SJSA1 (cell line): ENCODE measurements at regions not wholly inside any gene's neighbourhood (a gene's known extent, or its start where the extent isn't known, plus 50 kb on each side); places are given as distances from the start of the nearest gene placed in this dataset.

Source experiments
- DNase-seq, 2 experiments: peaks; one replicate each; pipeline ENCODE4 v3.0.0-alpha.2; 2015 to 2020; ENCODE audit warnings: low spot score in 2 of 2, low read depth in 1 of 2
- H3K27ac ChIP-seq: fragments of 250-450 bp; sonication (Bioruptor Pico); 2 replicates; pipeline ENCODE4 v1.5.1; 2020; ENCODE audit warnings: mild to moderate bottlenecking, moderate library complexity
- H3K27me3 ChIP-seq: fragments of 250-450 bp; sonication (Bioruptor Pico); replicated peaks from 2 replicates; pipeline ENCODE4 v1.5.1; 2020; ENCODE audit warnings: mild to moderate bottlenecking, moderate library complexity
- H3K36me3 ChIP-seq: fragments of 250-450 bp; sonication (Bioruptor Pico); 2 replicates; pipeline ENCODE4 v1.5.1; 2020; ENCODE audit warnings: mild to moderate bottlenecking
- H3K4me1 ChIP-seq: fragments of 250-450 bp; sonication (Bioruptor Pico); replicated peaks from 2 replicates; pipeline ENCODE4 v1.6.1; 2021; ENCODE audit warnings: mild to moderate bottlenecking
- H3K4me3 ChIP-seq: fragments of 250-450 bp; sonication (Bioruptor Pico); 2 replicates; pipeline ENCODE4 v1.5.1; 2020; ENCODE audit warnings: mild to moderate bottlenecking
- H3K9me3 ChIP-seq: fragments of 250-450 bp; sonication (Bioruptor Pico); replicated peaks from 2 replicates; pipeline ENCODE4 v1.5.1; 2020; ENCODE audit warnings: mild to moderate bottlenecking

GRCh38 chr4:154958121-154958520 lies 177.0 kb downstream of the RBM46 start:
- Histone ChIP-seq H3K36me3 (no peaks in the 10 kb centered on the region), H3K4me3 (no peak overlapping the region), H3K9me3 (no peaks in the 10 kb centered on the region), H3K27me3 (no peaks in the 10 kb centered on the region), H3K4me1 (no peaks in the 10 kb centered on the region), H3K27ac (no peak overlapping the region)
- DNase-seq: no peak

- DNase-seq: no peak
- Histone ChIP-seq H3K27me3 (no peaks in the 10 kb centered on the region), H3K4me3 (no peak overlapping the region), H3K27ac (no peak overlapping the region), H3K9me3 (no peaks in the 10 kb centered on the region), H3K36me3 (no peaks in the 10 kb centered on the region), H3K4me1 (no peaks in the 10 kb centered on the region)
Observed at GRCh38 chr4:154958621-154959358, 177.7 kb downstream of the RBM46 start.

DNA sequence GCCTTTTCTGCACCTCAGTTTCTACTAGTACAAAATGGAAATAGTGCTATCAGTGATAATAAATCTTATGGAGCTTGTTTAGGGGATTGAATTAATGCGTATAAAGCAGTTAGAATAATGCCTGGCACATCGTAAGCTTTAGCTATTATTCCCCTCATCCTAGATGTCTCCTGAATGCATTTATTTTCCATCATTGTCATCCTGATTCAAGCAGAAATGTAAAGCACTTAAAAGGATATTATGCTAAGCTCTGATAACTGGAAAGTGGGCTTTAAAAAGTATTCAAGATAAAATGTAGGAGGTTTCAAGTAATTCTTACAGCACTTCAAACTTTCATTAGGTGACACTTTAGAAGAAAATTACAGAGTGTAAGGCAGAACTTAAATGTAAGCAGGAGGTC lies 178.7 kb downstream of the RBM46 start:
- Histone ChIP-seq H3K27ac (no peak overlapping the region), H3K4me1 (no peaks in the 10 kb centered on the region), H3K9me3 (no peaks in the 10 kb centered on the region), H3K27me3 (no peaks in the 10 kb centered on the region), H3K36me3 (no peaks in the 10 kb centered on the region), H3K4me3 (no peak overlapping the region)
- DNase-seq: no peak

- Histone ChIP-seq H3K27ac (no peak overlapping the region), H3K4me1 (no peaks in the 10 kb centered on the region), H3K36me3 (no peaks in the 10 kb centered on the region), H3K4me3 (no peak overlapping the region), H3K9me3 (no peaks in the 10 kb centered on the region), H3K27me3 (no peaks in the 10 kb centered on the region)
- no peak for DNase-seq
Observed at GRCh38 chr4:154960476-154960875, 179.4 kb downstream of the RBM46 start.

- H3K9me3 ChIP-seq: no peaks in the 10 kb centered on the region
- H3K27me3 ChIP-seq: no peaks in the 10 kb centered on the region
- no peaks in the 10 kb centered on the region for H3K4me1 ChIP-seq
- H3K4me3 ChIP-seq: no peak overlapping the region
- no peak for DNase-seq
- H3K36me3 ChIP-seq: no peaks in the 10 kb centered on the region
- no peak overlapping the region for H3K27ac ChIP-seq
Observed at GRCh38 chr4:154961263-154961662, 180.2 kb downstream of the RBM46 start.

DNA sequence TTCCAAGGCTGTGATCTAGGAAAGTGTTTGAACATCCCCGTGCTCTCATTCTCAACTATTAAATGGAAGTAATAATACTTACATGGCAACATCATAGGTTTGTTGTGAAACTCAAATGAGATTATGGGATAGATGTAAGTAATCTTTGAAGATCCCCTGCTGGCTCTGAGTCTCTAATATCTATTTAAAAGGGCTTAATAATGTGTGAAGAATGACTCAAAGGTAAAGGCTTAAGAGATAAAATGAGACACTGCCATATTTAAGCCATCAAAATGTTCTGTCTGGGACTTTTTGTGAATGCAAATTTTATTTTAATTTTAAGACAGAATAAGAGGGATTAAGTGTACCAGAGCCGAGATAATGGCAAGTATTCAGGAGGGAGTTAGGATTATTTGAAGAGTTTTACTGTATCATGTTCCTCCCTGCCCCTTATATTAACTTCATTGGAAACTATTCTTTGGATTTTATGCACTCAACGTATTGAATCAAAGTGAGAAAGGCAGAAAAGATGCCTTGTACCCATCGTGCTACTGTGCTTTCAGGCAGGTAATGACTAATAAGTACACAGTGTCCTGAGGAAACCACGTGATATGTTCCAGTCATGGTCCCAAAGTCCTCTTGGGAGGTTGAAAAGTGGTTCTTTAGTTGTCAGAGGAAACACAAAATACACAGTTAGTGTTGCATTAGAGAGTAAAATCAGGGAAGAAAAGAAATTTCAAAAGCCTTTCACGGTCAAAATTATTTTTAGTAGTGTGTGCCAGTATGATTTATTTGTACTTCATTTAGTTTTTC lies 192.4 kb downstream of the RBM46 start:
- H3K4me1 ChIP-seq: no peaks in the 10 kb centered on the region
- H3K27ac ChIP-seq: no peak overlapping the region
- no peaks in the 10 kb centered on the region for H3K27me3 ChIP-seq
- DNase-seq: no peak
- no peaks in the 10 kb centered on the region for H3K36me3 ChIP-seq
- H3K4me3 ChIP-seq: no peak overlapping the region
- H3K9me3 ChIP-seq: no peaks in the 10 kb centered on the region

GRCh38 chr4:154977228-154977627 lies 196.2 kb downstream of the RBM46 start:
- Histone ChIP-seq H3K4me1 (no peaks in the 10 kb centered on the region), H3K27ac (no peak overlapping the region), H3K36me3 (no peaks in the 10 kb centered on the region), H3K27me3 (no peaks in the 10 kb centered on the region), H3K9me3 (no peaks in the 10 kb centered on the region), H3K4me3 (no peak overlapping the region)
- DNase-seq: no peak

DNA sequence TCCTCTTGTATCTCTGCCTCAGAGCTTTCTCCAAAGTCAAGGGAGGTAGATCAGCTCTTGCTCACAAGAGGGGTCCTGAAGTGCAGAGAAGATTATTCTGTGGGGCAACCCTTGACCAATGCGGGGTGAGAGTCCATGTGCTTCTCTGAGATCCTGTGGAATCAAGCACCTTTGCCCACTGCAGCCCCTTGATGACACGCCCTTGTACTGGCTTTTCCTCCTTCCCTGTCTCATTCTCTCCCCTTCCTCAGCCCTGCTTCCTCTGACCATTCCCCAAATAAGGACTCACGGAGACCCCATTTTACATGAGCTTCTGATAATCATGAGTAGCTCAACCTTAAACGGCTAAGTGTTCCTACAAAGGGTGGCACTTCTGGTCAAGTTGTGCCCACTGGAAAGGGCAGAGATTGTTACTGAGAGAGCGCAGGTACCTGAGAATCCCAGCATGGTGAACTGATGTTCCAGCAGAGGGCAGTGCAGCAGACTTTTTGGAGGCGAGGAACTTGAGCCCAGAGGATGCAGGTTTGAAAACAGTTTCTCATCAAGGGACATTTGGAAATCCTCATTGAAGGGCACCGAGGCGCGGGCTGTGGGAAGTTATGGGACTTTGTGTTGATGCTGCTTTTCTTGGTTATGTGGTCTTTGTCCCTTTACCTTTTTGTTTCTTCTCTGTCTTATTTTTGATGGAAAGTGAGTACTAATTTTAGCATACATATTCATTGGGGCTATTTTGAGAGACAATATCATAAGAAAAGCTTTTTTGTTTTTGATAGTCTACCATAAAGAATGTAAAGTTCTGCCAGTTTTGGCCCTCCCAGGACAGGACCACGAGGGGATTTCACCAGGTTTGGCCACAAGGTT lies 201.3 kb downstream of the RBM46 start:
- Histone ChIP-seq H3K4me1 (no peaks in the 10 kb centered on the region), H3K9me3 (no peaks in the 10 kb centered on the region), H3K4me3 (no peak overlapping the region), H3K27me3 (no peaks in the 10 kb centered on the region; the same call in 1 of the 2 replicates), H3K27ac (no peak overlapping the region), H3K36me3 (no peaks in the 10 kb centered on the region)
- DNase-seq: peak; percentile 9 to 43

GRCh38 chr4:154983714-154984113 lies 202.6 kb downstream of the RBM46 start:
- DNase-seq: no peak
- H3K27me3 ChIP-seq: no peaks in the 10 kb centered on the region; the same call in 1 of the 2 replicates
- H3K27ac ChIP-seq: no peak overlapping the region
- no peaks in the 10 kb centered on the region for H3K4me1 ChIP-seq
- H3K9me3 ChIP-seq: no peaks in the 10 kb centered on the region
- H3K4me3 ChIP-seq: no peak overlapping the region
- no peaks in the 10 kb centered on the region for H3K36me3 ChIP-seq

- H3K27ac ChIP-seq: no peak overlapping the region
- H3K36me3 ChIP-seq: no peaks in the 10 kb centered on the region
- H3K4me3 ChIP-seq: no peak overlapping the region
- H3K9me3 ChIP-seq: no peaks in the 10 kb centered on the region
- H3K27me3 ChIP-seq: no peaks in the 10 kb centered on the region; the same call in 1 of the 2 replicates
- DNase-seq: no peak
- no peaks in the 10 kb centered on the region for H3K4me1 ChIP-seq
Observed at GRCh38 chr4:154984148-154984547, 203.1 kb downstream of the RBM46 start.

GRCh38 chr4:154984616-154985015 lies 203.5 kb downstream of the RBM46 start:
- no peak overlapping the region for H3K27ac ChIP-seq
- no peak for DNase-seq
- H3K27me3 ChIP-seq: no peaks in the 10 kb centered on the region; the same call in 1 of the 2 replicates

GRCh38 chr4:154985673-154986072 lies 204.6 kb downstream of the RBM46 start:
- no peak overlapping the region for H3K4me3 ChIP-seq
- no peaks in the 10 kb centered on the region; the same call in 1 of the 2 replicates for H3K27me3 ChIP-seq
- H3K27ac ChIP-seq: no peak overlapping the region
- no peaks in the 10 kb centered on the region for H3K36me3 ChIP-seq
- H3K9me3 ChIP-seq: no peaks in the 10 kb centered on the region
- no peak for DNase-seq
- no peaks in the 10 kb centered on the region for H3K4me1 ChIP-seq

More at GRCh38 chr4:154984616-154985015, 203.5 kb downstream of the RBM46 start:
- no peaks in the 10 kb centered on the region for H3K4me1 ChIP-seq
- no peaks in the 10 kb centered on the region for H3K9me3 ChIP-seq
- H3K36me3 ChIP-seq: no peaks in the 10 kb centered on the region
- H3K4me3 ChIP-seq: no peak overlapping the region

DNA sequence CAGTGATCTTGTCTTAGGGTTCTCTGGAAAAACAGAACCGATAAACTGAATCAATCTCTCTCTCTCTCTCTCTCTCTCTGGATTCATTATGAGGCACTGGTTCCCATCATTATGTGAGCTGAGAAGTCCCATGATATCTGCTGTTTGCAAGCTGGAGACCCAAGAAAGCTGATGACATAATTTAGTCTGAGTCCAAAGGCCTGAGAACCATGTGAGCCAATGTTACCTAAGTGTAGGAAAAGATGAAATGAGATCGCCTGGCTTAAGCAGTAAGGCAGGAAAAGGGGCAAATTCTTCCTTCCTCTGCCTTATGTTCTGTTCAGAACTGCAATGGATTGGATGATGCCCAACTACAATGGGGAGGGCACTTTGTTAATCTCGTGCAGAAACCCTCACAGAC lies 207.4 kb downstream of the RBM46 start:
- no peak overlapping the region for H3K4me3 ChIP-seq
- H3K36me3 ChIP-seq: no peaks in the 10 kb centered on the region
- H3K27ac ChIP-seq: no peak overlapping the region
- no peaks in the 10 kb centered on the region for H3K9me3 ChIP-seq
- DNase-seq: no peak
- no peaks in the 10 kb centered on the region; the same call in 1 of the 2 replicates for H3K27me3 ChIP-seq
- no peaks in the 10 kb centered on the region for H3K4me1 ChIP-seq
